ENCODE measurements at regions not wholly inside any gene's neighbourhood (a gene's known extent, or its start where the extent isn't known, plus 50 kb on each side); places are given as distances from the start of the nearest gene placed in this dataset.

- DNase-seq (ENCODE audit: low spot score), result no peak
These were observed 55.0 kb downstream of the SOX4 start for GRCh38 chr6:21648475-21649050.

GRCh38 chr6:21653323-21653722 lies 59.8 kb downstream of the SOX4 start:
- no peak for DNase-seq (ENCODE audit: low spot score)

GRCh38 chr6:21653905-21654304 lies 60.4 kb downstream of the SOX4 start:
- no peak for DNase-seq (ENCODE audit: low spot score)

GRCh38 chr6:21654361-21654760 lies 60.8 kb downstream of the SOX4 start:
- no peak for DNase-seq (ENCODE audit: low spot score)

DNA sequence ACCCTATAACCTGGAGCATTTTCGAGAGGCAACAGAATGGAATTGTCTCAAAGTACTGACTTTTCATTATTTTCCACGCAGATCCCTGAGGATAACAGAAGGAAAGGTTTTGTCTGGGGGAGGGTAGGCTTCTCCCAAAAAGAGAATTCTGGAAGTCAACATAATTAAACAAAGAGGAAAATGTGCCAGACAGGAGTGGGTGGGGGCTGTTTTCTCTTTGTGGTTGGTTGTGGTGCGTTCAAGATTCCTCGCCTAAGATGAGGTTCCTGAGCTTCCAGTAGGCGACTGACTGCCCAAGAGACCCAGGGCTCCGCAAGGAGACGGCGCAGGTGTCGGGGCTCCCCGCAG lies 70.4 kb downstream of the SOX4 start:
- DNase-seq (ENCODE audit: low spot score), result no peak

DNA sequence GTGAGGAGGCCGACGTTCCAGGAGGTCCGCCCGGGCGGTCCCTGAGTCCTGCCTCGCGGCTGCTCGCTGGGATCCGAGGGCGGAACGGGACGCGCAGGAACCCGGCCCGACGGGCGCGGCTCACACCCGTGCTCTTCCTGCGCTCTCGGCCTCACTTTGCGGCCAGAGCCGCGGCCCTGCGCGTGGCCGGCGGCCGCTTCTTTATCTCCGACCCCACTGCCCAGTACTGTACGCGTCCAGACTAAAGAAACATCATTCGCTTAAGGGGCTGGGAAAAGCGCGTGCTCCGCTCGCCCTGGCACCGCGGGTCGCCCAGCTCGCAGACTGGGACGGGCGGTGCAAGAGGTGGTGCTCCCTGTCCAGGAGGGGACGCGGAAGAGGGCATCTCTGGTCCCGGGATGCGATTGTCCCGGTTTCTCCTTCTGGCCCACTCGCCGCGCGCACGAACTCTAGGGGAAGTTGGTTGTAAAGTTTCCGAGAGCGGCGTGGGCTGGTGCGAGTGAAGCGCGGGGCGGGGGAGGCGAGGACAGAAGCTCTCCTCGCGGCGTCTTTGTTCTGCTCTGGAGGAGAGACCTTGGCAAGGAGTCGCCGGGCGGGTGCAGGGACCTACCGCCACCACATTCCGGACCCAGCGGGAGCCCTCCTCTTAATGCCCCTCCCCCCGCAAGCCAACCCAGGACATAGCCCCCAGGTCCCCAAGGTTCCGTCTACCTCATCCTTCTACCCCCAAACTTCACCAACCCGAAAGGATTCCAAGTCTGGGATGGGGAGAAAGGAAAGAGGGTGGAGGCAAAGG lies 71.0 kb downstream of the SOX4 start:
- DNase-seq (ENCODE audit: low spot score), result no peak

GRCh38 chr6:21665110-21665391 lies 71.5 kb downstream of the SOX4 start:
- DNase-seq (ENCODE audit: low spot score), result no peak

- DNase-seq (ENCODE audit: low spot score), result no peak
These were observed 72.0 kb downstream of the SOX4 start for GRCh38 chr6:21665392-21666200.

- DNase-seq (ENCODE audit: low spot score), result no peak
These were observed 72.7 kb downstream of the SOX4 start for GRCh38 chr6:21666201-21666691.

DNA sequence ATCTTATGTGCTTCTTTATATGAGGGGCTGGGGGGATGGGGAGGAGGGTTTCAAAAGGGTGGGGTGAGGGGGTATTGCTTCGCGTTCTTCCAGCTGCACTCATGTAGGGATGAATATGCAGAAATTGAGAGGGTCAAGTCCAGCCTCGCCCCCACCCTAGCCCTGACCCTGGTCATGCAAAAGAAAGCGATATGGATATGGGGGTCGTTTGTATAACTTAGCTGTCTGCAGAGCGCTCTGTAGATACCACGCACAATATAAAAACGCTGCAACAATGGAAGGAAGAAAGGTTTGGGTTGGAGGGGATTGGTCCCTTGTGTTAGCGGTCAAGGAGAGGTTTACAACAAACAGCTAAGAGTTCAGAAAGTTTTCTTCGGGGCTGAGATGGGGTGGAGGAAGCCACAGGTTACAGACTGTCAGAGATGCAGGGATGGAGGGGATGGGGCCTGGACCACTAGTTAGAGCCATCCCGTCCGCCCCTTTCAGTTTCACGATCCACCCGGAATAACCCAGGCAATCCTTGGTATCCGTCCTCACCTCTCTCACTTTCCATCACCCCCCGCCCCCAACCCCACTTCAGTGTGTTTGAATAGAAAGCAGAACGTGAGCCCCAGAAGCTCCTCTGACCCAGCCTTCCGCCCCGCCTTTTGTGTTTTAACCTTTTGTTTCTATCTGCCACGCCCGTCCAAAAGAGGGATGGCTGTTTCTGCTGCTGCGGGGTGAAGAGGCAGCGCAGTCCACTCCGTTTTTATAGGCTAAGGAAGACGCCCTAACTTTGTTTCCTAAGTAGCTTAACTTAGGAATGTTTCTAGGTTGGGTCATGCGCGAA lies 73.5 kb downstream of the SOX4 start:
- no peak for DNase-seq (ENCODE audit: low spot score)

- no peak for DNase-seq (ENCODE audit: low spot score)
These were observed 75.2 kb downstream of the SOX4 start for GRCh38 chr6:21668795-21669194.

- no peak for DNase-seq (ENCODE audit: low spot score)
These were observed 83.2 kb downstream of the SOX4 start for GRCh38 chr6:21676769-21677168.

GRCh38 chr6:21678990-21679389 lies 85.4 kb downstream of the SOX4 start:
- DNase-seq (ENCODE audit: low spot score), result no peak

GRCh38 chr6:21679761-21680265 lies 86.3 kb downstream of the SOX4 start:
- no peak for DNase-seq (ENCODE audit: low spot score)

DNA sequence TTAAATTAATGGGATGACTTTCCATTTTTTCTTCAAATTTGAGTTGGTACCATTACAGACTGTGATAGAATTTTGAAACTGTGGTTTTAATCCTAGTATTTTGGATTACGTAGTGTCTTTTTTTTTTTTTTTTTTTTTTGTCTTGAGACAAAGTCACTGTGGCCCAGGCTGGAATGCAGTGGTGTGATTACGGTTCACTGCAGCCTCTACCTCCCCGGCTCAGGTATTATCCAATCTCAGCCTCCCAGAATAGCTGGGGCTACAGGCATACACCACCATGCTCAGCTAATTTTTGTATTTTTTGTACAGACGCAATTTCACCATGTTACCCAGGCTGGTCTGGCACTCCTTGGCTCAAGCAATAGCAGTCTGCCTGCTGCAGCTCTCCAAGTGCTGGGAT lies 87.1 kb downstream of the SOX4 start:
- no peak for DNase-seq (ENCODE audit: low spot score)

- DNase-seq (ENCODE audit: low spot score), result no peak
These were observed 96.9 kb downstream of the SOX4 start for GRCh38 chr6:21690489-21690888.

GRCh38 chr6:21691685-21692346 lies 98.3 kb downstream of the SOX4 start:
- no peak for DNase-seq (ENCODE audit: low spot score)

- DNase-seq (ENCODE audit: low spot score), result no peak
These were observed 99.2 kb downstream of the SOX4 start for GRCh38 chr6:21692721-21693120.

- DNase-seq (ENCODE audit: low spot score), result no peak
These were observed 100.6 kb downstream of the SOX4 start for GRCh38 chr6:21694168-21694567.

DNA sequence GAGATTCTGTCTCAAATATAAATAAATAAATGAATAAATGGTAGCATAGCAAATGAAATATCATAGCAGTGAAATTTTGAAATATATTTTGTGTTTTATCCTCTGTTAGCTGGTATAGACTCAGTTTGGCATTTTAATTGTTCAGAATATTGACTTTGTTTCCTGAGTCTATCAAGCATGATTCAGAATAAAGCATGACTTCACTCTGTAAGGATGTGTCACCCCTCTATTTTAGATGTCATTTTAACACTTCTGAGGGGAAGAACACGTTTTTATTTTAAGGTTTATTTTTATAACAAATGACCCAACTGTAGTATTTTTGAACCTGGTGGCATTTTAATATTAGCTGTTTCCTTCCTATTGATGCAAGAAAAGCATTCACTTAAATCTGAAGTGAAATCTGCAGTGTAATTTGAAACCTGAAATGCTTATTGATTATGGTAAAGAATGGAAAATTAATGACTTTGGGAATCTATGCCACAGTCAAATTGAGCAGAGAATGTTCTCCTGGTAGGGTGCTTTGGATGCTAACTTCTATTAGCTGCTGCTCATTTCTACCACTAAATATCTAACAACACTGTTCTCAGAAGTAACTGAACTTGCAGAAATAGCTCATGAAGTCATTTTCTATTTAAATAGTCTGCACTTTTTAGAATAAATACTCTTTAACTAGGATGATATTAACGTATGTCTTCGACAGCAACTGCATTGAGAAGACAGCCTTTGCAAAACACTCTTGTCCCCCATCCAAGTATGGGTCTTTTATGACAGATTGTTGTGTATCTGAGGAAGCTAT lies 114.2 kb downstream of the SOX4 start:
- no peak for DNase-seq (ENCODE audit: low spot score)

DNA sequence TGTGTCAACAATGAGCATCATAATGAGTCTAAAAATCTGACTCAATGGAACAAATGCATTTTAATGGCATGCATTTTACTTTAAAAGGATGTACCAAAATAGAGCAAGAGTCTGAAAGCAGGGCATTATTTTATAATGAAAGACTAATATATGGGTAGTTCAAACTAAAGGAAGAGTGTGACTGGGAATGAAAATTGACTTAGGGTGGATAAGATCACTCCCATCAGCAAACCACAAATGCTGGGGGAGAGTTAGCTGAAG lies 114.7 kb downstream of the SOX4 start:
- DNase-seq (ENCODE audit: low spot score), result no peak

Data from Ammon's horn (tissue), 1 donor.